ENCODE measurements at regions not wholly inside any gene's neighbourhood (a gene's known extent, or its start where the extent isn't known, plus 50 kb on each side); places are given as distances from the start of the nearest gene placed in this dataset.

DNA sequence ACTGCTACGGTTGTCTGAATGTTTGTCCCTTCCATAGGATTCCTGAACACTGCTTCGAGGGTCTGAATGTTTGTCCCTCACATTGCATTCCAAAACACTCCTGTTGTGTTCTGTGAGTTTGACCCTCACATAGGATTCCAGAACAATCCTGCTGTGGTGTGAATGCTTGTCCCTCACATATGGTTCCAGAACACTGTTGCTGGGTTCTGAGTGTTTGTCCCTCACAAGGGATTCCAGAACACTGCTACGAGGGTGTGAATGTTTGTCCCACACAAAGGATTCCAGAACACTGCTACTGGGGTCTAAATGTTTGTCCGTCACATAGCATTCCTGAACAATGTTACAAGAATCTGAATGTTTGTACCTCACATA lies 201.2 kb downstream of the FOXD4L6 start:
- TF ChIP-seq POLR2AphosphoS5 (IDR thresholded peaks at IDR 0.05; ENCODE audit: low read depth, low read length), result no peak
- TF ChIP-seq SIN3A (IDR thresholded peaks at IDR 0.05; ENCODE audit: borderline replicate concordance, insufficient read depth, low read length), result no peak
- no peak for TF ChIP-seq TAF1 (IDR thresholded peaks at IDR 0.05; ENCODE audit: borderline replicate concordance, insufficient read depth, low read length)
- TF ChIP-seq, protein P1, sequence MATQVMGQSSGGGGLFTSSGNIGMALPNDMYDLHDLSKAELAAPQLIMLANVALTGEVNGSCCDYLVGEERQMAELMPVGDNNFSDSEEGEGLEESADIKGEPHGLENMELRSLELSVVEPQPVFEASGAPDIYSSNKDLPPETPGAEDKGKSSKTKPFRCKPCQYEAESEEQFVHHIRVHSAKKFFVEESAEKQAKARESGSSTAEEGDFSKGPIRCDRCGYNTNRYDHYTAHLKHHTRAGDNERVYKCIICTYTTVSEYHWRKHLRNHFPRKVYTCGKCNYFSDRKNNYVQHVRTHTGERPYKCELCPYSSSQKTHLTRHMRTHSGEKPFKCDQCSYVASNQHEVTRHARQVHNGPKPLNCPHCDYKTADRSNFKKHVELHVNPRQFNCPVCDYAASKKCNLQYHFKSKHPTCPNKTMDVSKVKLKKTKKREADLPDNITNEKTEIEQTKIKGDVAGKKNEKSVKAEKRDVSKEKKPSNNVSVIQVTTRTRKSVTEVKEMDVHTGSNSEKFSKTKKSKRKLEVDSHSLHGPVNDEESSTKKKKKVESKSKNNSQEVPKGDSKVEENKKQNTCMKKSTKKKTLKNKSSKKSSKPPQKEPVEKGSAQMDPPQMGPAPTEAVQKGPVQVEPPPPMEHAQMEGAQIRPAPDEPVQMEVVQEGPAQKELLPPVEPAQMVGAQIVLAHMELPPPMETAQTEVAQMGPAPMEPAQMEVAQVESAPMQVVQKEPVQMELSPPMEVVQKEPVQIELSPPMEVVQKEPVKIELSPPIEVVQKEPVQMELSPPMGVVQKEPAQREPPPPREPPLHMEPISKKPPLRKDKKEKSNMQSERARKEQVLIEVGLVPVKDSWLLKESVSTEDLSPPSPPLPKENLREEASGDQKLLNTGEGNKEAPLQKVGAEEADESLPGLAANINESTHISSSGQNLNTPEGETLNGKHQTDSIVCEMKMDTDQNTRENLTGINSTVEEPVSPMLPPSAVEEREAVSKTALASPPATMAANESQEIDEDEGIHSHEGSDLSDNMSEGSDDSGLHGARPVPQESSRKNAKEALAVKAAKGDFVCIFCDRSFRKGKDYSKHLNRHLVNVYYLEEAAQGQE (IDR thresholded peaks at IDR 0.05; ENCODE audit: insufficient read depth in 1 of 2, low read depth in 2 of 2, low read length in 2 of 2), result no peak
